HCT116 (cell line): ENCODE measurements at regions not wholly inside any gene's neighbourhood (a gene's known extent, or its start where the extent isn't known, plus 50 kb on each side); places are given as distances from the start of the nearest gene placed in this dataset.

Experiments
- ATAC-seq: fragments of 200-7000 bp; cut with Tn5 transposase; 2 replicates; pipeline ENCODE4 v1.9.1; 2020; ENCODE audit warnings: mild to moderate bottlenecking, moderate library complexity
- BruUV-seq: library from RNA; stranded (reverse); fragments of 400-500 nt; replicated peaks from 2 replicates; lab custom pipeline; 2021; lab: Mats Ljungman, UMichigan
- CTCF ChIA-PET: fragments of 300-600 bp; sonication (Branson Sonifier 250); formaldehyde crosslinking; loops from one replicate; lab custom pipeline; 2021; ENCODE audit warnings: antibody characterized with exemption; lab: Charles Lee
- POLR2A ChIA-PET: fragments of 300-600, 350-600 bp; sonication (Branson Sonifier 250); formaldehyde crosslinking; loops from one replicate; lab custom pipeline; 2021; ENCODE audit warnings: antibody characterized with exemption; lab: Charles Lee
- RAD21 ChIA-PET, 2 experiments: fragments of 300-600 bp; sonication (Branson Sonifier 250); formaldehyde crosslinking; loops; one replicate each; lab custom pipeline; 2023; ENCODE audit warnings: low total read pairs in 2 of 2; ENCODE audit not compliant: uncharacterized antibody in 2 of 2, unreplicated experiment in 2 of 2, low non-redundant PET in 1 of 2; lab: Charles Lee
- DNase-seq: peaks from one replicate; pipeline ENCODE4 v3.0.0-alpha.2; 2010; ENCODE audit warnings: low read depth, low spot score
- H2AFZ ChIP-seq: fragments of 200-600 bp; shearing (Covaris generic), sonication (generic); 2 replicates; pipeline ENCODE4 v1.6.1; 2017; ENCODE audit warnings: low read depth, mixed run types, mixed read lengths, antibody characterized with exemption, low read length; ENCODE audit not compliant: poor library complexity, severe bottlenecking
- H3K27ac ChIP-seq: 2 replicates; pipeline ENCODE4 v1.5.1; 2012; ENCODE audit warnings: low read depth, low read length
- H3K27me3 ChIP-seq: fragments of 200-600 bp; sonication (generic); 2 replicates; pipeline ENCODE4 v1.6.1; 2016; ENCODE audit warnings: mixed run types, low read length, mixed read lengths; ENCODE audit not compliant: insufficient read depth
- H3K36me3 ChIP-seq, 2 experiments: fragments of 200-500 bp in 1 of 2; fragments of 200-600 bp in 1 of 2; sonication (Bioruptor generic) in 1 of 2; sonication (generic) in 1 of 2; 2 replicates each; pipeline versions ENCODE4 v1.5.1 to v1.6.1; 2014 to 2016; ENCODE audit warnings: low read length in 2 of 2, inconsistent platforms in 1 of 2, mixed read lengths in 1 of 2, mixed run types in 1 of 2; ENCODE audit not compliant: insufficient read depth in 2 of 2, control insufficient read depth in 1 of 2
- H3K4me1 ChIP-seq, 2 experiments: fragments of 200-600 bp in 1 of 2; sonication (generic) in 1 of 2; 2 replicates each; pipeline versions ENCODE4 v1.5.1 to v1.6.1; 2012 to 2017; ENCODE audit warnings: low read length in 2 of 2, inconsistent platforms in 1 of 2, mild to moderate bottlenecking in 1 of 2, mixed read lengths in 1 of 2, mixed run types in 1 of 2, moderate library complexity in 1 of 2; ENCODE audit not compliant: insufficient read depth in 2 of 2, control insufficient read depth in 1 of 2
- H3K4me2 ChIP-seq: fragments of 200-600 bp; sonication (generic); 2 replicates; pipeline ENCODE4 v1.6.1; 2017; ENCODE audit warnings: mixed run types, low read length, mixed read lengths
- H3K4me3 ChIP-seq, 2 experiments: fragments of 200-600 bp in 1 of 2; sonication (generic) in 1 of 2; replicated peaks in 1 of 2; 2 replicates each; pipeline ENCODE4 v1.5.1; 2011 to 2016; ENCODE audit warnings: low read length in 2 of 2, control low read depth in 1 of 2, low read depth in 1 of 2, mild to moderate bottlenecking in 1 of 2, mixed read lengths in 1 of 2, mixed run types in 1 of 2
- H3K79me2 ChIP-seq: fragments of 200-600 bp; sonication (generic); 2 replicates; pipeline ENCODE4 v1.6.1; 2017; ENCODE audit warnings: mild to moderate bottlenecking, mixed run types, low read length, moderate library complexity, mixed read lengths; ENCODE audit not compliant: insufficient read depth
- H3K9ac ChIP-seq: fragments of 200-600 bp; sonication (generic); 2 replicates; pipeline ENCODE4 v1.6.1; 2016; ENCODE audit warnings: low read length, mixed read lengths
- H3K9me2 ChIP-seq: fragments of 200-600 bp; sonication (generic), shearing (Covaris generic); 2 replicates; pipeline ENCODE4 v1.6.1; 2017; ENCODE audit warnings: mixed run types, mild to moderate bottlenecking, moderate library complexity; ENCODE audit not compliant: insufficient read depth
- H3K9me3 ChIP-seq, 2 experiments: fragments of 200-500 bp in 1 of 2; fragments of 200-600 bp in 1 of 2; sonication (Bioruptor generic) in 1 of 2; sonication (generic) in 1 of 2; 2 replicates each; pipeline ENCODE4 v1.6.1; 2014 to 2017; ENCODE audit warnings: low read length in 2 of 2, mixed read lengths in 2 of 2, inconsistent platforms in 1 of 2, low read depth in 1 of 2, mild to moderate bottlenecking in 1 of 2, mixed run types in 1 of 2, moderate library complexity in 1 of 2; ENCODE audit not compliant: control insufficient read depth in 1 of 2, insufficient read depth in 1 of 2
- H4K20me1 ChIP-seq: fragments of 200-600 bp; sonication (generic), shearing (Covaris generic); 2 replicates; pipeline ENCODE4 v1.6.1; 2017; ENCODE audit warnings: mixed run types, mild to moderate bottlenecking, moderate library complexity; ENCODE audit not compliant: insufficient read depth
- ELF1 ChIP-seq: IDR thresholded peaks from 2 replicates; pipeline ENCODE4 v1.6.1; 2012; ENCODE audit warnings: low read depth, borderline replicate concordance
- EZH2 ChIP-seq: fragments of 200-600 bp; sonication (generic); IDR thresholded peaks from 2 replicates; pipeline ENCODE4 v1.6.1; 2017; ENCODE audit warnings: antibody characterized with exemption, mixed run types
- EZH2phosphoT487 ChIP-seq: fragments of 200-600 bp; IDR thresholded peaks from 2 replicates; pipeline ENCODE4 v1.6.1; 2018; ENCODE audit warnings: antibody characterized with exemption, borderline replicate concordance
- JUND ChIP-seq: IDR thresholded peaks from 2 replicates; pipeline ENCODE4 v1.6.1; 2012
- POLR2A ChIP-seq: IDR thresholded peaks from 2 replicates; pipeline ENCODE4 v1.7.0; 2011; ENCODE audit warnings: borderline replicate concordance; ENCODE audit not compliant: insufficient read depth, insufficient read length; ENCODE audit errors: extremely low read depth
- RAD21 ChIP-seq: IDR thresholded peaks from 2 replicates; pipeline ENCODE4 v1.6.1; 2012; ENCODE audit warnings: low read depth, mild to moderate bottlenecking
- SIN3A ChIP-seq: IDR thresholded peaks from 2 replicates; pipeline ENCODE4 v1.6.1; 2012; ENCODE audit warnings: low read depth
- SP1 ChIP-seq: IDR thresholded peaks from 2 replicates; pipeline ENCODE4 v1.6.1; 2012; ENCODE audit warnings: low read depth
- SRF ChIP-seq: IDR thresholded peaks from 2 replicates; pipeline ENCODE4 v1.6.1; 2012; ENCODE audit warnings: low read depth
- YY1 ChIP-seq: IDR thresholded peaks from 2 replicates; pipeline ENCODE4 v1.6.1; 2011; ENCODE audit warnings: low read length, low read depth, moderate library complexity, mild to moderate bottlenecking; ENCODE audit not compliant: insufficient replicate concordance; ENCODE audit errors: extremely low read depth
- ZFX ChIP-seq: fragments of 450-650 bp; IDR thresholded peaks from 2 replicates; pipeline ENCODE4 v1.6.1; 2017
- intact Hi-C: fragments of 100-400 bp; cut with micrococcal nuclease; formaldehyde crosslinking; loops from 2 replicates; pipeline ENCODE4 v1.10.0; 2022
- TF ChIP-seq, protein P1 (sequence below): IDR thresholded peaks from 2 replicates; pipeline ENCODE4 v1.6.1; 2012; ENCODE audit warnings: low read depth
- TF ChIP-seq, protein P2 (sequence below): IDR thresholded peaks from 2 replicates; pipeline ENCODE4 v1.6.1; 2012

DNA sequence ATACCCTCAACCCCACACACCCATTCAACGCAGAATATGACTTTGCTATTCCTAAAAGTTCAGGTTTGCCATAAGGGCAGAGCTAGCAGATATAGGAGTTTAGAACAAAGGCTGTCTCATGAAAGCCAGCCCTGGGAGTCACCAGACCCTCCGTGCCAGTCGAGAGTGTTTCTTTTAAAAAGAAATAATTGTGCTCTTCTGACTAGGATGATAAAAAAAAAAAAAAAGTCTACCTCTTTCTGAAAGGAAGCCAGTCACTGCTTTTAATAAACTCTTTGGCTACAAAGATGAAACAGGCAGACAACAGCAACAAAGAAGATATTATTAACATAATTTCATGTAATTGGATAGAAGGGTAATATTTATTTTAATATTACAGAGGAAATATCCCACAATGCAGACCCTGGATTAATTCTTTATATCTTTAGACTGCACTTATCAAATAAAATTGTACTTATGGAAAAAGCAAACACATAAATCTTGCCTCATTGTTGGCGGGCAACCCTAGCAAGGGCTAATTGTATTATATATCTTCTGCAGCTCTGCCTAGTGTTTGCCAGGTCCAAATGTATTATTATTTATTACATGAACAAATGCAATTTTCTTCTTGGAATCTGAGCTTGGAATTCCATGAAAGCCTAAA is 277.5 kb upstream of the DYNLRB2 start (continued):
- TF ChIP-seq, protein P1, sequence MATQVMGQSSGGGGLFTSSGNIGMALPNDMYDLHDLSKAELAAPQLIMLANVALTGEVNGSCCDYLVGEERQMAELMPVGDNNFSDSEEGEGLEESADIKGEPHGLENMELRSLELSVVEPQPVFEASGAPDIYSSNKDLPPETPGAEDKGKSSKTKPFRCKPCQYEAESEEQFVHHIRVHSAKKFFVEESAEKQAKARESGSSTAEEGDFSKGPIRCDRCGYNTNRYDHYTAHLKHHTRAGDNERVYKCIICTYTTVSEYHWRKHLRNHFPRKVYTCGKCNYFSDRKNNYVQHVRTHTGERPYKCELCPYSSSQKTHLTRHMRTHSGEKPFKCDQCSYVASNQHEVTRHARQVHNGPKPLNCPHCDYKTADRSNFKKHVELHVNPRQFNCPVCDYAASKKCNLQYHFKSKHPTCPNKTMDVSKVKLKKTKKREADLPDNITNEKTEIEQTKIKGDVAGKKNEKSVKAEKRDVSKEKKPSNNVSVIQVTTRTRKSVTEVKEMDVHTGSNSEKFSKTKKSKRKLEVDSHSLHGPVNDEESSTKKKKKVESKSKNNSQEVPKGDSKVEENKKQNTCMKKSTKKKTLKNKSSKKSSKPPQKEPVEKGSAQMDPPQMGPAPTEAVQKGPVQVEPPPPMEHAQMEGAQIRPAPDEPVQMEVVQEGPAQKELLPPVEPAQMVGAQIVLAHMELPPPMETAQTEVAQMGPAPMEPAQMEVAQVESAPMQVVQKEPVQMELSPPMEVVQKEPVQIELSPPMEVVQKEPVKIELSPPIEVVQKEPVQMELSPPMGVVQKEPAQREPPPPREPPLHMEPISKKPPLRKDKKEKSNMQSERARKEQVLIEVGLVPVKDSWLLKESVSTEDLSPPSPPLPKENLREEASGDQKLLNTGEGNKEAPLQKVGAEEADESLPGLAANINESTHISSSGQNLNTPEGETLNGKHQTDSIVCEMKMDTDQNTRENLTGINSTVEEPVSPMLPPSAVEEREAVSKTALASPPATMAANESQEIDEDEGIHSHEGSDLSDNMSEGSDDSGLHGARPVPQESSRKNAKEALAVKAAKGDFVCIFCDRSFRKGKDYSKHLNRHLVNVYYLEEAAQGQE, result no peak
- no peak for TF ChIP-seq JUND

DNA sequence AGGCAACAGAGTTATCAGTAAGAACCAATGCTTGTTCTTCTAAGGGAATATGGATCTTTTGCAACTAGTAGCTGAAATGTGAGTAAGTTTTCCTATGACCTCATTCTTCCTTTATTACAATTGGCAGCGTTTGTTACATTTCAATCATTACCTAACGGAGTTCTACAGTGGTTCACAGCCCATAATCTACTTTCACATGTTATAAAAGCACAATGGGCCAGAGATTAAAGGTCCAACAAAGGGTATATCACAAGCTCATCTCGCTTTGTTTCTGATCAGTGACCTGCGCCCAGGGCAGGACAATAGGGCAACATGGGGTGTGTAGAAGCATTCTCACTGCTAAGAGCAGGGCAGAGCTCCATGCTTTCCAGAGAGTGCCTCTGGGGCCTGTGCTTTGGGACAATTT is 279.9 kb upstream of the DYNLRB2 start:
- POLR2A ChIA-PET, result no interaction called here
- intact Hi-C loops, result no loop called here

More for the DNA sequence above, 279.9 kb upstream of the DYNLRB2 start:
- TF ChIP-seq YY1 (no peak), SP1 (no peak), JUND (no peak), POLR2A (no peak), RAD21 (no peak), EZH2phosphoT487 (no peak), ZFX (no peak), ELF1 (no peak), SRF (no peak), EZH2 (no peak), SIN3A (no peak)
- TF ChIP-seq, protein P2, sequence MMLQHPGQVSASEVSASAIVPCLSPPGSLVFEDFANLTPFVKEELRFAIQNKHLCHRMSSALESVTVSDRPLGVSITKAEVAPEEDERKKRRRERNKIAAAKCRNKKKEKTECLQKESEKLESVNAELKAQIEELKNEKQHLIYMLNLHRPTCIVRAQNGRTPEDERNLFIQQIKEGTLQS, result no peak
- CTCF ChIA-PET, result interaction anchor here (0.6 kb wide), 1 partner anchor 394 kb away, joined by 3 read pairs; no protein-coding TSS in a partner anchor
- ATAC-seq (no peak), DNase-seq (no peak)
- no peak overlapping the region for H2AFZ ChIP-seq
- peaks cover 26 to 41% of the 10 kb centered on the region in 2 experiments; a peak in 2 of 4 replicates for H3K9me3 ChIP-seq
- no peak overlapping the region for H3K4me3 ChIP-seq
- H3K9ac ChIP-seq, result no peak overlapping the region
- H3K27me3 ChIP-seq, result no peaks in the 10 kb centered on the region
- no peak overlapping the region for H3K27ac ChIP-seq
- no peak overlapping the region for H3K4me2 ChIP-seq
- no TSS peak for BruUV-seq
- RAD21 ChIA-PET, result no interaction called here
- no peaks in the 10 kb centered on the region for H3K4me1 ChIP-seq
- H3K9me2 ChIP-seq, result no peaks in the 10 kb centered on the region
- H4K20me1 ChIP-seq, result no peaks in the 10 kb centered on the region
- no peaks in the 10 kb centered on the region for H3K79me2 ChIP-seq
- H3K36me3 ChIP-seq, result no peaks in the 10 kb centered on the region
